ENCODE measurements at regions not wholly inside any gene's neighbourhood (a gene's known extent, or its start where the extent isn't known, plus 50 kb on each side); places are given as distances from the start of the nearest gene placed in this dataset.

- Histone ChIP-seq H3K9ac (ENCODE audit: insufficient read length, low read depth) (no peak overlapping the region), H3K9me3 (ENCODE audit: insufficient read depth, low read length) (no peaks in the 10 kb centered on the region), H3K27me3 (ENCODE audit: insufficient read depth, insufficient read length) (no peaks in the 10 kb centered on the region), H3K4me1 (ENCODE audit: insufficient read depth, insufficient read length) (no peaks in the 10 kb centered on the region), H3K4me3 (ENCODE audit: insufficient read length, low read depth) (no peak overlapping the region), H3K36me3 (ENCODE audit: insufficient read depth, insufficient read length, low read length) (no peaks in the 10 kb centered on the region)
- TF ChIP-seq ZNF274 (IDR thresholded peaks at IDR 0.05; ENCODE audit: low read depth, low read length) = no peak
- no peak for TF ChIP-seq SUZ12 (IDR thresholded peaks at IDR 0.05; ENCODE audit: extremely low read depth, insufficient read depth, insufficient read length)
- TF ChIP-seq YY1 (IDR thresholded peaks at IDR 0.05; ENCODE audit: insufficient read depth, insufficient read length) = no peak
- DNase-seq (ENCODE audit: low read depth, low spot score) = no peak
These were observed 363.4 kb upstream of the KIF2A start for GRCh38 chr5:61942462-61943049.

- DNase-seq (ENCODE audit: low read depth, low spot score) = no peak
- TF ChIP-seq YY1 (IDR thresholded peaks at IDR 0.05; ENCODE audit: insufficient read depth, insufficient read length) = no peak
- H3K9ac ChIP-seq (ENCODE audit: insufficient read length, low read depth) = no peak overlapping the region
- H3K36me3 ChIP-seq (ENCODE audit: insufficient read depth, insufficient read length, low read length) = no peaks in the 10 kb centered on the region
- no peaks in the 10 kb centered on the region for H3K4me1 ChIP-seq (ENCODE audit: insufficient read depth, insufficient read length)
- no peak overlapping the region for H3K4me3 ChIP-seq (ENCODE audit: insufficient read length, low read depth)
- H3K27me3 ChIP-seq (ENCODE audit: insufficient read depth, insufficient read length) = no peaks in the 10 kb centered on the region
- H3K9me3 ChIP-seq (ENCODE audit: insufficient read depth, low read length) = no peaks in the 10 kb centered on the region
These were observed 362.3 kb upstream of the KIF2A start for GRCh38 chr5:61943713-61944112.

- no peaks in the 10 kb centered on the region for H3K9me3 ChIP-seq (ENCODE audit: insufficient read depth, low read length)
- DNase-seq (ENCODE audit: low read depth, low spot score) = no peak
- no peaks in the 10 kb centered on the region for H3K36me3 ChIP-seq (ENCODE audit: insufficient read depth, insufficient read length, low read length)
- no peak overlapping the region for H3K9ac ChIP-seq (ENCODE audit: insufficient read length, low read depth)
- no peaks in the 10 kb centered on the region for H3K4me1 ChIP-seq (ENCODE audit: insufficient read depth, insufficient read length)
- no peak overlapping the region for H3K4me3 ChIP-seq (ENCODE audit: insufficient read length, low read depth)
- peaks cover 2% of the 10 kb centered on the region for H3K27me3 ChIP-seq (ENCODE audit: insufficient read depth, insufficient read length)
- TF ChIP-seq SUZ12 (IDR thresholded peaks at IDR 0.05; ENCODE audit: extremely low read depth, insufficient read depth, insufficient read length) (no peak), ZNF274 (IDR thresholded peaks at IDR 0.05; ENCODE audit: low read depth, low read length) (no peak), YY1 (IDR thresholded peaks at IDR 0.05; ENCODE audit: insufficient read depth, insufficient read length) (no peak)
These were observed 357.9 kb upstream of the KIF2A start for GRCh38 chr5:61948151-61948550.

- no peaks in the 10 kb centered on the region for H3K9me3 ChIP-seq (ENCODE audit: insufficient read depth, low read length)
- TF ChIP-seq ZNF274 (IDR thresholded peaks at IDR 0.05; ENCODE audit: low read depth, low read length) = no peak
- TF ChIP-seq YY1 (IDR thresholded peaks at IDR 0.05; ENCODE audit: insufficient read depth, insufficient read length) = no peak
- DNase-seq (ENCODE audit: low read depth, low spot score) = no peak
These were observed 356.8 kb upstream of the KIF2A start for GRCh38 chr5:61949054-61949678.

GRCh38 chr5:61949679-61950435 is 356.1 kb upstream of the KIF2A start:
- Histone ChIP-seq H3K27me3 (ENCODE audit: insufficient read depth, insufficient read length) (peaks cover 2% of the 10 kb centered on the region), H3K9ac (ENCODE audit: insufficient read length, low read depth) (no peak overlapping the region), H3K36me3 (ENCODE audit: insufficient read depth, insufficient read length, low read length) (no peaks in the 10 kb centered on the region), H3K4me1 (ENCODE audit: insufficient read depth, insufficient read length) (no peaks in the 10 kb centered on the region), H3K9me3 (ENCODE audit: insufficient read depth, low read length) (no peaks in the 10 kb centered on the region), H3K4me3 (ENCODE audit: insufficient read length, low read depth) (no peak overlapping the region)
- no peak for TF ChIP-seq ZNF274 (IDR thresholded peaks at IDR 0.05; ENCODE audit: low read depth, low read length)
- no peak for TF ChIP-seq YY1 (IDR thresholded peaks at IDR 0.05; ENCODE audit: insufficient read depth, insufficient read length)
- TF ChIP-seq SUZ12 (IDR thresholded peaks at IDR 0.05; ENCODE audit: extremely low read depth, insufficient read depth, insufficient read length) = no peak
- DNase-seq (ENCODE audit: low read depth, low spot score) = no peak

More at GRCh38 chr5:61949054-61949678, 356.8 kb upstream of the KIF2A start:
- H3K27me3 ChIP-seq (ENCODE audit: insufficient read depth, insufficient read length) = peaks cover 2% of the 10 kb centered on the region
- no peak overlapping the region for H3K9ac ChIP-seq (ENCODE audit: insufficient read length, low read depth)
- no peak overlapping the region for H3K4me3 ChIP-seq (ENCODE audit: insufficient read length, low read depth)
- no peaks in the 10 kb centered on the region for H3K36me3 ChIP-seq (ENCODE audit: insufficient read depth, insufficient read length, low read length)
- no peaks in the 10 kb centered on the region for H3K4me1 ChIP-seq (ENCODE audit: insufficient read depth, insufficient read length)

- Histone ChIP-seq H3K4me1 (ENCODE audit: insufficient read depth, insufficient read length) (no peaks in the 10 kb centered on the region), H3K9me3 (ENCODE audit: insufficient read depth, low read length) (no peaks in the 10 kb centered on the region), H3K4me3 (ENCODE audit: insufficient read length, low read depth) (no peak overlapping the region), H3K36me3 (ENCODE audit: insufficient read depth, insufficient read length, low read length) (no peaks in the 10 kb centered on the region), H3K9ac (ENCODE audit: insufficient read length, low read depth) (no peak overlapping the region), H3K27me3 (ENCODE audit: insufficient read depth, insufficient read length) (peaks cover 2% of the 10 kb centered on the region)
- no peak for TF ChIP-seq ZNF274 (IDR thresholded peaks at IDR 0.05; ENCODE audit: low read depth, low read length)
- no peak for TF ChIP-seq YY1 (IDR thresholded peaks at IDR 0.05; ENCODE audit: insufficient read depth, insufficient read length)
- no peak for TF ChIP-seq SUZ12 (IDR thresholded peaks at IDR 0.05; ENCODE audit: extremely low read depth, insufficient read depth, insufficient read length)
- DNase-seq (ENCODE audit: low read depth, low spot score) = no peak
These were observed 354.7 kb upstream of the KIF2A start for GRCh38 chr5:61951295-61951694.

- DNase-seq (ENCODE audit: low read depth, low spot score) = no peak
- no peak overlapping the region for H3K4me3 ChIP-seq (ENCODE audit: insufficient read length, low read depth)
- TF ChIP-seq ZNF274 (IDR thresholded peaks at IDR 0.05; ENCODE audit: low read depth, low read length) = no peak
- TF ChIP-seq SUZ12 (IDR thresholded peaks at IDR 0.05; ENCODE audit: extremely low read depth, insufficient read depth, insufficient read length) = no peak
These were observed 352.1 kb upstream of the KIF2A start for GRCh38 chr5:61953913-61954312.

More at GRCh38 chr5:61953913-61954312, 352.1 kb upstream of the KIF2A start:
- H3K4me1 ChIP-seq (ENCODE audit: insufficient read depth, insufficient read length) = no peaks in the 10 kb centered on the region
- peaks cover 2% of the 10 kb centered on the region for H3K27me3 ChIP-seq (ENCODE audit: insufficient read depth, insufficient read length)
- no peaks in the 10 kb centered on the region for H3K36me3 ChIP-seq (ENCODE audit: insufficient read depth, insufficient read length, low read length)
- no peak overlapping the region for H3K9ac ChIP-seq (ENCODE audit: insufficient read length, low read depth)
- H3K9me3 ChIP-seq (ENCODE audit: insufficient read depth, low read length) = no peaks in the 10 kb centered on the region

Data from NT2/D1 (cell line).